Hepatocyte (in vitro differentiated cells): ENCODE measurements at regions not wholly inside any gene's neighbourhood (a gene's known extent, or its start where the extent isn't known, plus 50 kb on each side); places are given as distances from the start of the nearest gene placed in this dataset.

Experiments used
- DNase-seq: peaks from one replicate; pipeline ENCODE4 v3.0.0-alpha.2; 2016; ENCODE audit warnings: low spot score
- H2AFZ ChIP-seq: fragments of 200-600 bp; sonication (generic); 2 replicates; pipeline ENCODE4 v1.6.0; 2016; ENCODE audit warnings: antibody characterized with exemption, mild to moderate bottlenecking
- H3K27ac ChIP-seq: fragments of 200-600 bp; sonication (generic); 2 replicates; pipeline ENCODE4 v1.5.1; 2016; ENCODE audit warnings: mild to moderate bottlenecking
- H3K27me3 ChIP-seq: fragments of 200-600 bp; sonication (generic); 2 replicates; pipeline ENCODE4 v1.6.1; 2016
- H3K36me3 ChIP-seq: fragments of 200-600 bp; sonication (generic); replicated peaks from 2 replicates; pipeline ENCODE4 v1.5.1; 2016; ENCODE audit warnings: low read depth; ENCODE audit not compliant: insufficient read depth
- H3K4me1 ChIP-seq: fragments of 200-600 bp; sonication (generic); 2 replicates; pipeline ENCODE4 v1.5.1; 2016; ENCODE audit warnings: mild to moderate bottlenecking, moderate library complexity; ENCODE audit not compliant: insufficient read depth
- H3K4me2 ChIP-seq: fragments of 200-600 bp; sonication (generic); 2 replicates; pipeline ENCODE4 v1.6.0; 2016
- H3K4me3 ChIP-seq: fragments of 200-600 bp; sonication (generic); 2 replicates; pipeline ENCODE4 v1.5.1; 2016; ENCODE audit warnings: mild to moderate bottlenecking
- H3K79me2 ChIP-seq: fragments of 200-600 bp; sonication (generic); 2 replicates; pipeline ENCODE4 v1.6.0; 2017; ENCODE audit warnings: mild to moderate bottlenecking
- H3K9me2 ChIP-seq: fragments of 200-600 bp; sonication (generic); replicated peaks from 2 replicates; pipeline ENCODE4 v1.6.0; 2017; ENCODE audit warnings: mild to moderate bottlenecking; ENCODE audit not compliant: insufficient read depth
- H3K9me3 ChIP-seq: fragments of 200-600 bp; sonication (generic); 2 replicates; pipeline ENCODE4 v1.5.1; 2016; ENCODE audit warnings: low read depth, mild to moderate bottlenecking
- H4K20me1 ChIP-seq: fragments of 200-600 bp; sonication (generic); 2 replicates; pipeline ENCODE4 v1.6.0; 2016; ENCODE audit warnings: mild to moderate bottlenecking; ENCODE audit not compliant: insufficient read depth, poor library complexity, severe bottlenecking
- CTCF ChIP-seq: fragments of 200-600 bp; sonication (generic); IDR thresholded peaks from 2 replicates; pipeline ENCODE4 v1.5.1; 2016; ENCODE audit warnings: antibody characterized with exemption, mild to moderate bottlenecking; ENCODE audit not compliant: poor library complexity
- EZH2 ChIP-seq: fragments of 200-600 bp; sonication (generic); IDR thresholded peaks from 2 replicates; pipeline ENCODE4 v1.6.1; 2016; ENCODE audit warnings: antibody characterized with exemption, mild to moderate bottlenecking, borderline replicate concordance
- EZH2phosphoT487 ChIP-seq: fragments of 200-600 bp; sonication (generic); IDR thresholded peaks from one replicate; pipeline ENCODE4 v1.6.1; 2018; ENCODE audit warnings: antibody characterized with exemption, mild to moderate bottlenecking, low read depth, moderate library complexity; ENCODE audit not compliant: unreplicated experiment, severe bottlenecking
- WGBS: methylation state at CpG from one replicate; pipeline ENCODE4 v1.1.6; 2016; ENCODE audit warnings: low lambda C conversion rate; ENCODE audit errors: missing lambda C conversion rate; 5-methylcytosine and 5-hydroxymethylcytosine counted together

- Histone ChIP-seq H3K36me3 (no peaks in the 10 kb centered on the region), H3K9me3 (no peaks in the 10 kb centered on the region), H3K9me2 (no peaks in the 10 kb centered on the region), H4K20me1 (no peaks in the 10 kb centered on the region), H3K4me2 (no peak overlapping the region), H3K4me1 (no peaks in the 10 kb centered on the region), H2AFZ (no peak overlapping the region), H3K4me3 (no peak overlapping the region), H3K27me3 (no peaks in the 10 kb centered on the region), H3K27ac (no peak overlapping the region), H3K79me2 (no peaks in the 10 kb centered on the region)
- WGBS: 43% methylated on average over 6 of the region's 6 CpGs
- TF ChIP-seq EZH2 (no peak), EZH2phosphoT487 (no peak), CTCF (no peak)
- no peak for DNase-seq
Measured at GRCh38 chr17:56665864-56666263, 72.4 kb downstream of the NOG start.

GRCh38 chr17:56667925-56668458 is 74.5 kb downstream of the NOG start:
- no peaks in the 10 kb centered on the region for H3K79me2 ChIP-seq
- no peak overlapping the region for H3K4me2 ChIP-seq
- no peaks in the 10 kb centered on the region for H4K20me1 ChIP-seq
- no peak overlapping the region for H3K27ac ChIP-seq
- no peaks in the 10 kb centered on the region for H3K9me3 ChIP-seq
- TF ChIP-seq CTCF: no peak
- TF ChIP-seq EZH2phosphoT487: no peak
- no peak for TF ChIP-seq EZH2
- no peaks in the 10 kb centered on the region for H3K4me1 ChIP-seq
- no peak overlapping the region for H3K4me3 ChIP-seq
- no peak for DNase-seq
- no peak overlapping the region for H2AFZ ChIP-seq
- no peaks in the 10 kb centered on the region for H3K9me2 ChIP-seq
- no peaks in the 10 kb centered on the region for H3K36me3 ChIP-seq
- WGBS: 71% methylated on average over 5 of the region's 5 CpGs
- no peaks in the 10 kb centered on the region for H3K27me3 ChIP-seq

DNA sequence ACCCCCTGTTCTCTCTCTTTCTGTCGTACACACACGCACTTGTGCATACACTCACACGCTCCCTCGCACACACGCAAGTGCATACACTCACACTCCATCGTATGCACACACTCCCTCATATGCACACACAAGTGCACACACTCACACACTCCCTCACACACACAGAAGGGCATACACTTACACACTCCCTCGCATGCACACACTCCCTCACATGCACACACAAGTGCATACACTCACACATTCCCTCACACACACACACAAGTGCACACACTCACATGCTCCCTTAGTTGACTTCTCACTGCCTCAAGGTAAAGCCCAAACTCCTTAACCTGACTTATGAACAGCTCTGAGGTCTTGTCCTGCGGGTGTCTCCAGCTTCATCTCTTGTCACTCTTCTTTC is 78.7 kb downstream of the NOG start:
- H3K4me3 ChIP-seq: no peak overlapping the region
- H4K20me1 ChIP-seq: no peaks in the 10 kb centered on the region
- no peaks in the 10 kb centered on the region for H3K4me1 ChIP-seq
- no peak for TF ChIP-seq CTCF
- no peaks in the 10 kb centered on the region for H3K9me3 ChIP-seq
- DNase-seq: no peak
- H2AFZ ChIP-seq: no peak overlapping the region
- H3K9me2 ChIP-seq: no peaks in the 10 kb centered on the region
- H3K27me3 ChIP-seq: peaks cover 26% of the 10 kb centered on the region
- H3K36me3 ChIP-seq: no peaks in the 10 kb centered on the region
- WGBS: 95% methylated on average over 8 of the region's 8 CpGs
- H3K79me2 ChIP-seq: no peaks in the 10 kb centered on the region
- no peak overlapping the region for H3K27ac ChIP-seq
- no peak overlapping the region for H3K4me2 ChIP-seq

GRCh38 chr17:56674401-56674925 is 81.0 kb downstream of the NOG start:
- DNase-seq: no peak
- H3K9me3 ChIP-seq: no peaks in the 10 kb centered on the region
- no peak overlapping the region for H3K4me2 ChIP-seq
- WGBS: 92% methylated on average over 1 of the region's 1 CpG
- no peak for TF ChIP-seq CTCF
- no peak for TF ChIP-seq EZH2
- TF ChIP-seq EZH2phosphoT487: no peak
- no peak overlapping the region for H3K4me3 ChIP-seq
- peaks cover 47% of the 10 kb centered on the region for H3K27me3 ChIP-seq
- H3K9me2 ChIP-seq: no peaks in the 10 kb centered on the region
- no peaks in the 10 kb centered on the region for H3K79me2 ChIP-seq
- no peak overlapping the region for H2AFZ ChIP-seq
- H4K20me1 ChIP-seq: no peaks in the 10 kb centered on the region
- no peaks in the 10 kb centered on the region for H3K36me3 ChIP-seq
- H3K4me1 ChIP-seq: peaks cover 9% of the 10 kb centered on the region
- no peak overlapping the region for H3K27ac ChIP-seq
